HepG2 (cell line): ENCODE measurements at regions not wholly inside any gene's neighbourhood (a gene's known extent, or its start where the extent isn't known, plus 50 kb on each side); places are given as distances from the start of the nearest gene placed in this dataset.

Experiments
- GABPB1 ChIP-seq: IDR thresholded peaks from 2 replicates; pipeline ENCODE4 v1.6.1; 2016; ENCODE audit warnings: mild to moderate bottlenecking, missing genetic modification reagents, moderate library complexity, missing compliant biosample characterization
- HMGA1 ChIP-seq: sonication (generic); formaldehyde crosslinking; conservative IDR thresholded peaks from 2 replicates; pipeline ENCODE4 v1.4.0; 2020; ENCODE audit warnings: missing genetic modification reagents
- HOXA5 ChIP-seq: sonication (generic); formaldehyde crosslinking; IDR thresholded peaks from 2 replicates; pipeline ENCODE4 v1.4.0; 2020; ENCODE audit warnings: missing genetic modification reagents
- KLF9 ChIP-seq: IDR thresholded peaks from 2 replicates; pipeline ENCODE4 v1.6.1; 2016; ENCODE audit warnings: low read depth
- MAFK ChIP-seq, 2 experiments: IDR thresholded peaks in 1 of 2; conservative IDR thresholded peaks in 1 of 2; 2 replicates each; pipeline ENCODE4 v1.6.1; 2011; ENCODE audit warnings: improper control_type of control experiment in 2 of 2, low read length in 2 of 2
- MAZ ChIP-seq, 2 experiments: sonication (generic) in 1 of 2; formaldehyde crosslinking in 1 of 2; IDR thresholded peaks; 2 replicates each; pipeline versions ENCODE4 v1.5.0 to v1.6.1; 2012 to 2020; ENCODE audit warnings: low read depth in 2 of 2, mild to moderate bottlenecking in 2 of 2, borderline replicate concordance in 1 of 2, improper control_type of control experiment in 1 of 2, low read length in 1 of 2, missing genetic modification reagents in 1 of 2, moderate library complexity in 1 of 2
- MZF1 ChIP-seq: sonication (generic); formaldehyde crosslinking; IDR thresholded peaks from 2 replicates; pipeline ENCODE4 v1.8.1; 2023; ENCODE audit warnings: mild to moderate bottlenecking, missing genetic modification reagents, borderline replicate concordance
- PBX2 ChIP-seq: IDR thresholded peaks from 2 replicates; pipeline ENCODE4 v1.6.1; 2016; ENCODE audit warnings: control low read depth
- POLR2AphosphoS5 ChIP-seq: IDR thresholded peaks from 2 replicates; pipeline ENCODE4 v1.6.1; 2012; ENCODE audit warnings: low read depth, low read length
- RXRB ChIP-seq: IDR thresholded peaks from 2 replicates; pipeline ENCODE4 v1.6.1; 2016; ENCODE audit warnings: borderline replicate concordance, missing genetic modification reagents, missing compliant biosample characterization
- SMAD1 ChIP-seq: sonication (generic); formaldehyde crosslinking; IDR thresholded peaks from 2 replicates; pipeline ENCODE4 v1.4.0; 2020; ENCODE audit warnings: missing genetic modification reagents, low read depth, mild to moderate bottlenecking, borderline replicate concordance
- SNAPC5 ChIP-seq: sonication (generic); formaldehyde crosslinking; IDR thresholded peaks from 2 replicates; pipeline ENCODE4 v1.8.1; 2023; ENCODE audit warnings: mild to moderate bottlenecking, missing genetic modification reagents, borderline replicate concordance
- ZBTB21 ChIP-seq: sonication (generic); formaldehyde crosslinking; IDR thresholded peaks from 2 replicates; pipeline ENCODE4 v1.4.0; 2020; ENCODE audit warnings: missing genetic modification reagents
- ZMAT3 ChIP-seq: sonication (generic); formaldehyde crosslinking; conservative IDR thresholded peaks from 2 replicates; pipeline ENCODE4 v1.7.0; 2021; ENCODE audit warnings: missing genetic modification reagents
- ZNF33A ChIP-seq: sonication (generic); formaldehyde crosslinking; IDR thresholded peaks from 2 replicates; pipeline ENCODE4 v1.5.1; 2020; ENCODE audit warnings: missing genetic modification reagents, mild to moderate bottlenecking, moderate library complexity, borderline replicate concordance
- ZNF546 ChIP-seq: sonication (generic); formaldehyde crosslinking; conservative IDR thresholded peaks from 2 replicates; pipeline ENCODE4 v1.8.1; 2023; ENCODE audit warnings: mild to moderate bottlenecking, missing genetic modification reagents
- ZNF597 ChIP-seq: sonication (generic); formaldehyde crosslinking; IDR thresholded peaks from 2 replicates; pipeline ENCODE4 v1.5.0; 2020; ENCODE audit warnings: missing genetic modification reagents
- ZNF598 ChIP-seq: sonication (generic); formaldehyde crosslinking; IDR thresholded peaks from 2 replicates; pipeline ENCODE4 v1.5.1; 2020; ENCODE audit warnings: mild to moderate bottlenecking, missing genetic modification reagents, borderline replicate concordance
- TF ChIP-seq, protein P1 (sequence below): sonication (generic); formaldehyde crosslinking; IDR thresholded peaks from 2 replicates; pipeline ENCODE4 v1.4.0; 2020; ENCODE audit warnings: missing genetic modification reagents, borderline replicate concordance
- TF ChIP-seq, protein P2 (sequence below): sonication (generic); formaldehyde crosslinking; conservative IDR thresholded peaks from 2 replicates; pipeline ENCODE4 v1.4.0; 2020; ENCODE audit warnings: missing genetic modification reagents
- TF ChIP-seq, protein P3 (sequence below), 2 experiments: fragments of 450-650 bp in 1 of 2; sonication (generic) in 1 of 2; formaldehyde crosslinking; IDR thresholded peaks; 2 replicates each; pipeline versions ENCODE4 v1.5.0 to v1.8.0; 2020 to 2022; ENCODE audit warnings: mild to moderate bottlenecking in 1 of 2, missing genetic modification reagents in 1 of 2

DNA sequence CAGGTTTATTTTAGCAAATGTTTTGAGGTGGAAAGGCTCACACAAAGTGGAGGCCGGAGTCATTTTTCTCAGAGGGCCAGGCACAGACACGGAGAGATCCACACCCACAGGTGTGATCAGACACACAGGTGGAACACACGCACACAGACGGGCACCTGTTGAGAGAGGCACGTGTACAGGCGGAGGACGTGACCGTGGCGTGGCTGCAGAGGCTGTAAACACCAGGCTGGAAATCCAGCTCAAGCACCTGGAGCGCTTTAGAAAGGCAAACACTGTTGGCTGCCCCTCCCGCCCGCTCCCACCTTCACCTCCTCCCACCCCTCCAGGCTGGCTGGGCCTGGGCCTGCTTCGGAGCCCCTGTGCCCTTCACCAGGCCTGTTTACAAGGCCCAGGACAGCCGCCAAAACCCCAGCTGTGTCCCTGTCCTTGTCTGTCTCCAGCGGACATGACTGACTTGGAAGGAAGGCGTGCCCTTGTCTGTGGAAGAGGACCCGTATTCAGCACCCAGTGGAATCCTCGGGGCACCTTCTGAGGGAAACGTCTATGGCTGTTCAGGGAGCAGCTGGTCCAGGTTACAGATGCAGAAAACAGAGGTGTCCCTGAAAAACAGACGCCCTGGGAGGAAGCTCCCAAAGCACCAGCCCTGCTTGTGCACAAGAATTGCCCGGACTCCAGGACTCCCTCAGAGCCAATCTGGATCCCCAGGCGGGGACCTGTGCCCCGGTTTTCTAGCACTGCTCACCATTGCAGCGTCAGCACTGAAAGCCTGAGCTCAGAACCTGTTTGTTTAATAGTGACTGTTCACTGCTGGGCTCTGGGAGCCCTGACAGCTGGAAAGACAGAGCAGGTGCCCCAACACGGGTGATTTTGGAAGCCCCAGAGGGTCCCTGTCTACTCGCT lies 134.3 kb upstream of the HAAO start (continued):
- TF ChIP-seq MAFK (conservative IDR thresholded peaks at IDR 0.05 in 1 of 2, IDR thresholded peaks at IDR 0.05 in 1 of 2; ENCODE audit: low read length in 2 of 2) (peak; percentile 72 to 78), SMAD1 (CRISPR knock-in tag) (no peak), HMGA1 (CRISPR knock-in tag) (no peak), HOXA5 (CRISPR knock-in tag) (no peak; the same call in none of the 2 replicates), SNAPC5 (CRISPR knock-in tag) (0 out of 2 replicates have a peak, but pooled peaks have one; percentile 21), PBX2 (CRISPR knock-in tag) (no peak), GABPB1 (CRISPR knock-in tag) (peak; percentile 28; the same call in 1 of the 2 replicates), POLR2AphosphoS5 (peak; percentile 68), MZF1 (peak; percentile 79; the same call in 1 of the 2 replicates), ZMAT3 (CRISPR knock-in tag) (peak; percentile 81; the same call in 1 of the 2 replicates), ZNF598 (no peak), ZNF33A (no peak), RXRB (CRISPR knock-in tag) (peak; percentile 53; the same call in 1 of the 2 replicates), ZBTB21 (CRISPR knock-in tag) (peak; percentile 38; the same call in 1 of the 2 replicates), KLF9 (CRISPR knock-in tag) (no peak), ZNF546 (0 out of 2 replicates have a peak, but pooled peaks have one; percentile 7), MAZ (IDR thresholded peaks at IDR 0.05; ENCODE audit: borderline replicate concordance, low read depth, low read length) (no peak), MAZ (CRISPR knock-in tag; IDR thresholded peaks at IDR 0.05; ENCODE audit: low read depth) (peak; percentile 28; the same call in 1 of the 2 replicates), ZNF597 (CRISPR knock-in tag) (no peak)
- TF ChIP-seq, protein P1, sequence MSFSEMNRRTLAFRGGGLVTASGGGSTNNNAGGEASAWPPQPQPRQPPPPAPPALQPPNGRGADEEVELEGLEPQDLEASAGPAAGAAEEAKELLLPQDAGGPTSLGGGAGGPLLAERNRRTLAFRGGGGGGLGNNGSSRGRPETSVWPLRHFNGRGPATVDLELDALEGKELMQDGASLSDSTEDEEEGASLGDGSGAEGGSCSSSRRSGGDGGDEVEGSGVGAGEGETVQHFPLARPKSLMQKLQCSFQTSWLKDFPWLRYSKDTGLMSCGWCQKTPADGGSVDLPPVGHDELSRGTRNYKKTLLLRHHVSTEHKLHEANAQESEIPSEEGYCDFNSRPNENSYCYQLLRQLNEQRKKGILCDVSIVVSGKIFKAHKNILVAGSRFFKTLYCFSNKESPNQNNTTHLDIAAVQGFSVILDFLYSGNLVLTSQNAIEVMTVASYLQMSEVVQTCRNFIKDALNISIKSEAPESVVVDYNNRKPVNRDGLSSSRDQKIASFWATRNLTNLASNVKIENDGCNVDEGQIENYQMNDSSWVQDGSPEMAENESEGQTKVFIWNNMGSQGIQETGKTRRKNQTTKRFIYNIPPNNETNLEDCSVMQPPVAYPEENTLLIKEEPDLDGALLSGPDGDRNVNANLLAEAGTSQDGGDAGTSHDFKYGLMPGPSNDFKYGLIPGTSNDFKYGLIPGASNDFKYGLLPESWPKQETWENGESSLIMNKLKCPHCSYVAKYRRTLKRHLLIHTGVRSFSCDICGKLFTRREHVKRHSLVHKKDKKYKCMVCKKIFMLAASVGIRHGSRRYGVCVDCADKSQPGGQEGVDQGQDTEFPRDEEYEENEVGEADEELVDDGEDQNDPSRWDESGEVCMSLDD = peak; percentile 77; the same call in 1 of the 2 replicates
- TF ChIP-seq, protein P2, sequence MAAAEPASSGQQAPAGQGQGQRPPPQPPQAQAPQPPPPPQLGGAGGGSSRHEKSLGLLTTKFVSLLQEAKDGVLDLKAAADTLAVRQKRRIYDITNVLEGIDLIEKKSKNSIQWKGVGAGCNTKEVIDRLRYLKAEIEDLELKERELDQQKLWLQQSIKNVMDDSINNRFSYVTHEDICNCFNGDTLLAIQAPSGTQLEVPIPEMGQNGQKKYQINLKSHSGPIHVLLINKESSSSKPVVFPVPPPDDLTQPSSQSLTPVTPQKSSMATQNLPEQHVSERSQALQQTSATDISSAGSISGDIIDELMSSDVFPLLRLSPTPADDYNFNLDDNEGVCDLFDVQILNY (CRISPR knock-in tag) = no peak
- TF ChIP-seq, protein P3, sequence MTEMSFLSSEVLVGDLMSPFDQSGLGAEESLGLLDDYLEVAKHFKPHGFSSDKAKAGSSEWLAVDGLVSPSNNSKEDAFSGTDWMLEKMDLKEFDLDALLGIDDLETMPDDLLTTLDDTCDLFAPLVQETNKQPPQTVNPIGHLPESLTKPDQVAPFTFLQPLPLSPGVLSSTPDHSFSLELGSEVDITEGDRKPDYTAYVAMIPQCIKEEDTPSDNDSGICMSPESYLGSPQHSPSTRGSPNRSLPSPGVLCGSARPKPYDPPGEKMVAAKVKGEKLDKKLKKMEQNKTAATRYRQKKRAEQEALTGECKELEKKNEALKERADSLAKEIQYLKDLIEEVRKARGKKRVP (CRISPR knock-in tag; IDR thresholded peaks at IDR 0.05) = no peak
